ENCODE measurements at regions not wholly inside any gene's neighbourhood (a gene's known extent, or its start where the extent isn't known, plus 50 kb on each side); places are given as distances from the start of the nearest gene placed in this dataset.

DNA sequence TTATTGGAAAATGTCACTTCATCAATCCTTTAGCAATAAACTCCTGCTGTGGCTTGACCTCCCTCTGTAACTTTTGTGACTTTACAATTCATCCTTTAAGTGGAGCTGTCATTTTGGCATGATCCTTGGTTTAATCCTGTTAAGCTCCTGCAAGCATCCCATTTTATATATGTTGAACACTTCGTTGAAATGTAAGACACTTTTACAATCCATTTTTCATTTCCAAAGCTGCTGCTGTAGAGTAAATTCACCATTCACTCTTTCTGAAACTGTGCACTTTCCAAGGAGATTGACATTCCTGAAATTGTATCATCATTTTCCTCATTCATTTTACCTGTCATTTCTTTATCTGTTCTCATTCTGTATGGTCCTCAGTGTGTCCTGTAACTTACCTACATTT lies 1003.2 kb upstream of the GOT2 start:
- TF ChIP-seq, protein P1, sequence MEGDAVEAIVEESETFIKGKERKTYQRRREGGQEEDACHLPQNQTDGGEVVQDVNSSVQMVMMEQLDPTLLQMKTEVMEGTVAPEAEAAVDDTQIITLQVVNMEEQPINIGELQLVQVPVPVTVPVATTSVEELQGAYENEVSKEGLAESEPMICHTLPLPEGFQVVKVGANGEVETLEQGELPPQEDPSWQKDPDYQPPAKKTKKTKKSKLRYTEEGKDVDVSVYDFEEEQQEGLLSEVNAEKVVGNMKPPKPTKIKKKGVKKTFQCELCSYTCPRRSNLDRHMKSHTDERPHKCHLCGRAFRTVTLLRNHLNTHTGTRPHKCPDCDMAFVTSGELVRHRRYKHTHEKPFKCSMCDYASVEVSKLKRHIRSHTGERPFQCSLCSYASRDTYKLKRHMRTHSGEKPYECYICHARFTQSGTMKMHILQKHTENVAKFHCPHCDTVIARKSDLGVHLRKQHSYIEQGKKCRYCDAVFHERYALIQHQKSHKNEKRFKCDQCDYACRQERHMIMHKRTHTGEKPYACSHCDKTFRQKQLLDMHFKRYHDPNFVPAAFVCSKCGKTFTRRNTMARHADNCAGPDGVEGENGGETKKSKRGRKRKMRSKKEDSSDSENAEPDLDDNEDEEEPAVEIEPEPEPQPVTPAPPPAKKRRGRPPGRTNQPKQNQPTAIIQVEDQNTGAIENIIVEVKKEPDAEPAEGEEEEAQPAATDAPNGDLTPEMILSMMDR (IDR thresholded peaks at IDR 0.05) = no peak
- TF ChIP-seq POLR2AphosphoS5 (IDR thresholded peaks at IDR 0.05) = no peak
- no peak for TF ChIP-seq POLR2A (IDR thresholded peaks at IDR 0.05)
- TF ChIP-seq EP300 (IDR thresholded peaks at IDR 0.05) = no peak

Measured in upper lobe of left lung (tissue), 4 donors.